Glutamatergic neuron (in vitro differentiated cells): ENCODE measurements at regions not wholly inside any gene's neighbourhood (a gene's known extent, or its start where the extent isn't known, plus 50 kb on each side); places are given as distances from the start of the nearest gene placed in this dataset.

Experiments
- DNase-seq: peaks from one replicate; pipeline ENCODE4 v3.0.0; 2022
- H3K27ac Mint-ChIP-seq: one replicate; pipeline ENCODE4 v1.8.0; 2020; ENCODE audit warnings: mild to moderate bottlenecking, mixed read lengths, inconsistent platforms; ENCODE audit not compliant: unreplicated experiment
- H3K27me3 Mint-ChIP-seq: one replicate; pipeline ENCODE4 v1.8.0; 2020; ENCODE audit warnings: mild to moderate bottlenecking, moderate library complexity, mixed read lengths, inconsistent platforms; ENCODE audit not compliant: unreplicated experiment
- H3K36me3 Mint-ChIP-seq: one replicate; pipeline ENCODE4 v1.8.0; 2020; ENCODE audit warnings: mild to moderate bottlenecking, mixed read lengths, inconsistent platforms; ENCODE audit not compliant: unreplicated experiment
- H3K4me1 Mint-ChIP-seq: one replicate; pipeline ENCODE4 v1.8.0; 2020; ENCODE audit warnings: mild to moderate bottlenecking, low read depth, mixed read lengths, inconsistent platforms; ENCODE audit not compliant: unreplicated experiment
- H3K4me3 Mint-ChIP-seq: one replicate; pipeline ENCODE4 v1.8.0; 2020; ENCODE audit warnings: mild to moderate bottlenecking, mixed read lengths, inconsistent platforms; ENCODE audit not compliant: unreplicated experiment
- H3K9me3 Mint-ChIP-seq: one replicate; pipeline ENCODE4 v1.8.0; 2020; ENCODE audit warnings: mild to moderate bottlenecking, moderate library complexity, mixed read lengths, inconsistent platforms; ENCODE audit not compliant: unreplicated experiment
- CTCF ChIP-seq: fragments of 200-600 bp; sonication (generic); IDR thresholded peaks from one replicate; pipeline ENCODE4 v1.5.0; 2021; ENCODE audit not compliant: partially characterized antibody, unreplicated experiment

- Mint-ChIP-seq H3K27ac (no peak overlapping the region), H3K9me3 (peaks cover 15% of the 10 kb centered on the region), H3K4me3 (no peak overlapping the region), H3K36me3 (peaks cover 28% of the 10 kb centered on the region), H3K27me3 (peaks cover 4% of the 10 kb centered on the region), H3K4me1 (no peaks in the 10 kb centered on the region)
- no peak for DNase-seq
- no peak for TF ChIP-seq CTCF
Observed at GRCh38 chr2:120653871-120654270, 81.8 kb upstream of the GLI2 start.

- no peak overlapping the region for H3K27ac Mint-ChIP-seq
- H3K4me3 Mint-ChIP-seq = no peak overlapping the region
- DNase-seq = peak; percentile 41
- H3K36me3 Mint-ChIP-seq = peaks cover 24% of the 10 kb centered on the region
- no peak for TF ChIP-seq CTCF
- peaks cover 4% of the 10 kb centered on the region for H3K27me3 Mint-ChIP-seq
- H3K4me1 Mint-ChIP-seq = no peaks in the 10 kb centered on the region
- H3K9me3 Mint-ChIP-seq = peaks cover 12% of the 10 kb centered on the region
Observed at GRCh38 chr2:120654381-120655134, 81.1 kb upstream of the GLI2 start.

GRCh38 chr2:120656273-120656950 is 79.3 kb upstream of the GLI2 start:
- no peak for DNase-seq
- H3K9me3 Mint-ChIP-seq = no peaks in the 10 kb centered on the region
- no peak overlapping the region for H3K27ac Mint-ChIP-seq
- peaks cover under 1% of the 10 kb centered on the region for H3K4me1 Mint-ChIP-seq
- no peak for TF ChIP-seq CTCF
- H3K36me3 Mint-ChIP-seq = peaks cover 8% of the 10 kb centered on the region
- H3K27me3 Mint-ChIP-seq = peaks cover 4% of the 10 kb centered on the region
- no peak overlapping the region for H3K4me3 Mint-ChIP-seq

DNA sequence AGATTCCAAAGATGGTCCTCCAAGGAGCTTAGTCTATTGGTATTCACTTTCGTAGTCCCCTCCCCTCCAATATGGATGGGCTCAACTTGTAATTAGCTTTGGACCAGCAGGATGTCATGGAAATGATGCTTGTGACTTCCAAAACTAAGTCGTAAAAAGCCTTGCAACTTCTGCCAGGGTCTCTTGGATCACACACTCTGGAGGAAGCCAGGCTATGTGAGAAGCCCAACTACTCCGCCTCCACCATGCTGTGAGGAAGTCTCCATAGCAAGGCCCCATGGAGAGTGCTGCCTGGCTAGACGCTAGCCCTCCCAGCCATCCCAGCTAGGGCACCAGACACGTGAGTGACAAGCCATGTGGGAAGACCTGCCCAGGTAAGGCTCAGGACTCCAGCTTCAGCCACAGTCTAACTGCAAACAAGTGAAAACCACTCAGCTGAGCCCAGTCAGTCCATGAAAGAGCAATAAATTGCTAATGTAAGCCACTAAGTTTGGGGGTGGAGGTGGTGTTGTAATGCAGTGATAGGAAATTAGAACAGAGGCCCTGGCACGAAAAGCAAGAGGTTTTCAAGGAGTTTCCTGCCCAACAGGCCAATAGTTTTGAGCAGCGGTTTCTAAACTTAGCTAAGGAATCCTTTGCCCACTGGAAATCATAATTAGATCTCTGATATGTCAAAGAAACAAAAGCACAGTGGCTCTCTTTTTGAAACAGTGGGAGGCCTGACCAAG is 77.5 kb upstream of the GLI2 start:
- Mint-ChIP-seq H3K4me1 (peaks cover 3% of the 10 kb centered on the region), H3K4me3 (no peak overlapping the region), H3K27me3 (peaks cover 2% of the 10 kb centered on the region), H3K36me3 (peaks cover 4% of the 10 kb centered on the region), H3K27ac (no peak overlapping the region), H3K9me3 (peaks cover 4% of the 10 kb centered on the region)
- no peak for TF ChIP-seq CTCF
- DNase-seq = no peak
